Neural crest cell (in vitro differentiated cells): ENCODE measurements at regions not wholly inside any gene's neighbourhood (a gene's known extent, or its start where the extent isn't known, plus 50 kb on each side); places are given as distances from the start of the nearest gene placed in this dataset.

Experiments used
- DNase-seq: peaks from one replicate; pipeline ENCODE4 v3.0.0; 2021; ENCODE audit warnings: low read depth, mixed read lengths, low spot score
- H3K27ac Mint-ChIP-seq: one replicate; pipeline ENCODE4 v1.8.0; 2021; ENCODE audit warnings: mild to moderate bottlenecking, mixed read lengths; ENCODE audit not compliant: unreplicated experiment
- H3K27me3 Mint-ChIP-seq: 2 replicates; pipeline ENCODE4 v1.8.0; 2021; ENCODE audit warnings: low read depth, mild to moderate bottlenecking, mixed read lengths
- H3K36me3 Mint-ChIP-seq: 2 replicates; pipeline ENCODE4 v1.8.0; 2021; ENCODE audit warnings: low read depth, mild to moderate bottlenecking, mixed read lengths
- H3K4me1 Mint-ChIP-seq: 2 replicates; pipeline ENCODE4 v1.8.0; 2021; ENCODE audit warnings: mixed read lengths
- H3K4me3 Mint-ChIP-seq: one replicate; pipeline ENCODE4 v1.8.0; 2021; ENCODE audit warnings: mild to moderate bottlenecking, mixed read lengths
- H3K9me3 Mint-ChIP-seq: 2 replicates; pipeline ENCODE4 v1.8.0; 2021; ENCODE audit warnings: mixed read lengths
- TF ChIP-seq, protein P1 (sequence below): fragments of 200-600 bp; sonication (generic); conservative IDR thresholded peaks from 2 replicates; pipeline ENCODE4 v1.5.0; 2021; ENCODE audit warnings: antibody characterized with exemption, mild to moderate bottlenecking

DNA sequence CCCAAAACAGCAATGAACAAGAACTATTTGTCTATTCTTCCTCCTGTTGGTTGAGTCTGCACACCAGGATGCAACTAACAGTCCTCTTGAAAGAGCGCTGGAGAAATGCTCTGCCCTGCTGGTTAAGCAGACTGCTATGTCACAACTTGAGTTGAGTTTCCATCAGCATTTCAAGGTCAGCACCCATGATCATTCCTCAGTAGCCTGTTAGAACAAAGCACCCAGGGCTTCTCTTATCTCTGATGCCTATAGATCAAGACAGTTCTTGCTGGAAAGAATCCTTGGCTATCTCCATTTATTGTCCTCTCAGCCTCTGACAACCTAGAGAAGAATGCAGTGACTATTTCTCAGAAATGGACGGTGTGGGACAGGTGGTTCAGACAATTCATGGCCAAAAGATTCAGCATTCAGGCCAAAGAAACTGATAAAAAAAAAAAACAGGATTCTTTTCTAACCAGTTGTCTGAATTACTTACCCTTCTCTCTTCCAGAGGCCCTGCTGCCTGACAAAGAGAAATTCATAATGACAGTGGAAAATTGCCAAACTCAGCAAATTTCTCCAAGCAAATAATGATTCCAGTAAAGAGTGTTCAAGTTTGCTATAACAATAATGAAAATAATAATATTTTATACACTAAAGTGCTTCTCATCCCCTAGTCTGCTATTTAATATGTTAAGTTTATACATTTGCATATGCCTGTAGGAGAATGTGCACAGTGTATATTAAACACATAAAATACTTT is 306.7 kb downstream of the EMP1 start:
- Mint-ChIP-seq H3K27ac (no peak overlapping the region), H3K9me3 (no peaks in the 10 kb centered on the region), H3K27me3 (no peaks in the 10 kb centered on the region), H3K4me3 (no peak overlapping the region), H3K4me1 (no peaks in the 10 kb centered on the region), H3K36me3 (no peaks in the 10 kb centered on the region)
- TF ChIP-seq, protein P1, sequence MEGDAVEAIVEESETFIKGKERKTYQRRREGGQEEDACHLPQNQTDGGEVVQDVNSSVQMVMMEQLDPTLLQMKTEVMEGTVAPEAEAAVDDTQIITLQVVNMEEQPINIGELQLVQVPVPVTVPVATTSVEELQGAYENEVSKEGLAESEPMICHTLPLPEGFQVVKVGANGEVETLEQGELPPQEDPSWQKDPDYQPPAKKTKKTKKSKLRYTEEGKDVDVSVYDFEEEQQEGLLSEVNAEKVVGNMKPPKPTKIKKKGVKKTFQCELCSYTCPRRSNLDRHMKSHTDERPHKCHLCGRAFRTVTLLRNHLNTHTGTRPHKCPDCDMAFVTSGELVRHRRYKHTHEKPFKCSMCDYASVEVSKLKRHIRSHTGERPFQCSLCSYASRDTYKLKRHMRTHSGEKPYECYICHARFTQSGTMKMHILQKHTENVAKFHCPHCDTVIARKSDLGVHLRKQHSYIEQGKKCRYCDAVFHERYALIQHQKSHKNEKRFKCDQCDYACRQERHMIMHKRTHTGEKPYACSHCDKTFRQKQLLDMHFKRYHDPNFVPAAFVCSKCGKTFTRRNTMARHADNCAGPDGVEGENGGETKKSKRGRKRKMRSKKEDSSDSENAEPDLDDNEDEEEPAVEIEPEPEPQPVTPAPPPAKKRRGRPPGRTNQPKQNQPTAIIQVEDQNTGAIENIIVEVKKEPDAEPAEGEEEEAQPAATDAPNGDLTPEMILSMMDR, result no peak
- DNase-seq, result no peak

DNA sequence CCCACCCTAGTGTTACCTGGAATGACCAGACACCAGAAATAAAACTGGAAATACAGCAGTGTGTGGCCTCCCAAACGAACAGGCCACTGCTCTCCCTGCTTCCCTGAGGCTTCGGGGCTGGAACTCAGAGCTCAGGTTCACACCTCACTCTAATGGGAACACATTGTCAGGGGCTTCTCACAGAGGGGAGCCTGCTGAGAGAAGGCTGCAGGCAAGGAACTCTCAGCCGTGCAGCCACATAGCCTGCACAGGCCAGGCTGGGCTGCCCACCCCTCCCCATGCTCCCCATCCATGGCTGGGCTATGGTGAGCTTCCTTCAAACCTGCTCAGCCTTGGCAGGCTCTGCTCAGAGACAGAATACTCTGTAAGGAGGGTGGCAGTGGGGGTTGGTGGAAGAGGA is 302.5 kb downstream of the EMP1 start:
- TF ChIP-seq, protein P1, result no peak
- Mint-ChIP-seq H3K27me3 (no peaks in the 10 kb centered on the region), H3K4me3 (no peak overlapping the region), H3K27ac (no peak overlapping the region), H3K9me3 (peaks cover 2% of the 10 kb centered on the region), H3K36me3 (no peaks in the 10 kb centered on the region), H3K4me1 (no peaks in the 10 kb centered on the region)
- no peak for DNase-seq

- no peaks in the 10 kb centered on the region for H3K36me3 Mint-ChIP-seq
- no peaks in the 10 kb centered on the region for H3K27me3 Mint-ChIP-seq
- peaks cover 6% of the 10 kb centered on the region for H3K9me3 Mint-ChIP-seq
- H3K4me1 Mint-ChIP-seq, result no peaks in the 10 kb centered on the region
- H3K27ac Mint-ChIP-seq, result no peak overlapping the region
- no peak overlapping the region for H3K4me3 Mint-ChIP-seq
- TF ChIP-seq, protein P1, result no peak
- no peak for DNase-seq
Measured at GRCh38 chr12:13496111-13496510, 299.6 kb downstream of the EMP1 start.

- DNase-seq, result no peak
- Mint-ChIP-seq H3K4me1 (no peaks in the 10 kb centered on the region), H3K27ac (no peak overlapping the region), H3K36me3 (no peaks in the 10 kb centered on the region), H3K4me3 (no peak overlapping the region), H3K27me3 (no peaks in the 10 kb centered on the region), H3K9me3 (peaks cover 5% of the 10 kb centered on the region)
- TF ChIP-seq, protein P1, result no peak
Measured at GRCh38 chr12:13489246-13489645, 292.7 kb downstream of the EMP1 start.

GRCh38 chr12:13487326-13487725 is 290.8 kb downstream of the EMP1 start:
- DNase-seq, result no peak
- Mint-ChIP-seq H3K27me3 (no peaks in the 10 kb centered on the region), H3K9me3 (no peaks in the 10 kb centered on the region), H3K4me1 (no peaks in the 10 kb centered on the region), H3K27ac (no peak overlapping the region), H3K36me3 (no peaks in the 10 kb centered on the region), H3K4me3 (no peak overlapping the region)
- TF ChIP-seq, protein P1, result no peak
